Caco-2 (cell line): ENCODE measurements at regions not wholly inside any gene's neighbourhood (a gene's known extent, or its start where the extent isn't known, plus 50 kb on each side); places are given as distances from the start of the nearest gene placed in this dataset.

Experiments used
- BruUV-seq: library from RNA; stranded (reverse); fragments of 400-500 nt; replicated peaks from 2 replicates; lab custom pipeline; 2021; lab: Mats Ljungman, UMichigan
- CTCF ChIA-PET: fragments of 300-600 bp; sonication (Branson Sonifier 250); formaldehyde crosslinking; loops from one replicate; lab custom pipeline; 2022; ENCODE audit warnings: antibody characterized with exemption; lab: Charles Lee
- POLR2A ChIA-PET: fragments of 300-600 bp; sonication (Branson Sonifier 250); formaldehyde crosslinking; loops from one replicate; lab custom pipeline; 2022; ENCODE audit warnings: antibody characterized with exemption; lab: Charles Lee
- DNase-seq, 2 experiments: peaks; one replicate each; pipeline versions ENCODE4 v3.0.0 to v3.0.0-alpha.2; 2020 to 2022
- H3K27me3 ChIP-seq: replicated peaks from 2 replicates; pipeline ENCODE4 v1.6.0; 2011; ENCODE audit warnings: low read length; ENCODE audit not compliant: control insufficient read depth, insufficient read depth
- H3K36me3 ChIP-seq: 2 replicates; pipeline ENCODE4 v1.5.1; 2011; ENCODE audit warnings: low read length; ENCODE audit not compliant: control insufficient read depth, insufficient read depth
- H3K4me1 ChIP-seq: fragments of 250-450 bp; sonication (Bioruptor Pico); 2 replicates; pipeline ENCODE4 v1.5.1; 2020; ENCODE audit warnings: mild to moderate bottlenecking
- H3K4me3 ChIP-seq: 2 replicates; pipeline ENCODE4 v1.5.1; 2011; ENCODE audit warnings: low read depth, mild to moderate bottlenecking, control low read depth, low read length
- H3K9me3 ChIP-seq: fragments of 250-450 bp; sonication (Bioruptor Pico); 2 replicates; pipeline ENCODE4 v1.5.1; 2020; ENCODE audit warnings: mild to moderate bottlenecking, moderate library complexity
- H3K27ac Mint-ChIP-seq: one replicate; pipeline ENCODE4 v1.8.0; 2022; ENCODE audit warnings: mixed read lengths; ENCODE audit not compliant: unreplicated experiment
- H3K27me3 Mint-ChIP-seq: one replicate; pipeline ENCODE4 v1.8.0; 2022; ENCODE audit warnings: mixed read lengths; ENCODE audit not compliant: insufficient read depth, unreplicated experiment
- H3K36me3 Mint-ChIP-seq: one replicate; pipeline ENCODE4 v1.8.0; 2022; ENCODE audit warnings: mild to moderate bottlenecking, mixed read lengths; ENCODE audit not compliant: insufficient read depth, unreplicated experiment
- H3K4me1 Mint-ChIP-seq: one replicate; pipeline ENCODE4 v1.8.0; 2022; ENCODE audit warnings: low read depth, mixed read lengths; ENCODE audit not compliant: unreplicated experiment
- H3K4me3 Mint-ChIP-seq: one replicate; pipeline ENCODE4 v1.8.0; 2022; ENCODE audit warnings: mild to moderate bottlenecking, moderate library complexity, mixed read lengths; ENCODE audit not compliant: unreplicated experiment
- H3K9me3 Mint-ChIP-seq: one replicate; pipeline ENCODE4 v1.8.0; 2022; ENCODE audit warnings: mixed read lengths; ENCODE audit not compliant: unreplicated experiment
- intact Hi-C: fragments of 100-400 bp; cut with micrococcal nuclease; formaldehyde crosslinking; loops from one replicate; pipeline ENCODE4 v1.10.0; 2022; ENCODE audit not compliant: unreplicated experiment
- TF ChIP-seq, protein P1 (sequence below), 2 experiments: fragments of 200-600 bp in 1 of 2; IDR thresholded peaks; 1 replicate in 1 of 2; 2 replicates in 1 of 2; pipeline versions ENCODE4 v1.5.1 to v1.8.0; 2011 to 2022; ENCODE audit warnings: antibody characterized with exemption in 1 of 2, control low read depth in 1 of 2, inconsistent platforms in 1 of 2, low read depth in 1 of 2, low read length in 1 of 2, mild to moderate bottlenecking in 1 of 2, moderate library complexity in 1 of 2; ENCODE audit not compliant: insufficient read depth in 1 of 2, severe bottlenecking in 1 of 2, unreplicated experiment in 1 of 2

DNA sequence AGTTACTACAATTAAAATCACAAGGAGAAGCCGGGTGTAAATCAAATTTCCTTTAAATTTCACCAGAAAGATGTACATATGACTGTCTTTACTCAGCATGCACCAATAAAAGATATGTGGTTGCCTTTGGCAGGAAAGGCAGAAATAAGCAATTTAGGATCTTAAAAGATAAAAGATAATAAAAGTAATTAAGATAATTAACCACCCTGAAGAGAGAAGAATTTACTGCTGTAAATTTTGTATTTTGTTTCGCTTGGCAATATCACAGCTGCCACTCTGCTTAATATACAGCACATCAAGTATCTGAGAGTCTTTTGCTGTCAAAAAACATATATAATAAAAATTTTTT is 411.9 kb downstream of the MN1 start:
- BruUV-seq, result no TSS peak
- TF ChIP-seq, protein P1, sequence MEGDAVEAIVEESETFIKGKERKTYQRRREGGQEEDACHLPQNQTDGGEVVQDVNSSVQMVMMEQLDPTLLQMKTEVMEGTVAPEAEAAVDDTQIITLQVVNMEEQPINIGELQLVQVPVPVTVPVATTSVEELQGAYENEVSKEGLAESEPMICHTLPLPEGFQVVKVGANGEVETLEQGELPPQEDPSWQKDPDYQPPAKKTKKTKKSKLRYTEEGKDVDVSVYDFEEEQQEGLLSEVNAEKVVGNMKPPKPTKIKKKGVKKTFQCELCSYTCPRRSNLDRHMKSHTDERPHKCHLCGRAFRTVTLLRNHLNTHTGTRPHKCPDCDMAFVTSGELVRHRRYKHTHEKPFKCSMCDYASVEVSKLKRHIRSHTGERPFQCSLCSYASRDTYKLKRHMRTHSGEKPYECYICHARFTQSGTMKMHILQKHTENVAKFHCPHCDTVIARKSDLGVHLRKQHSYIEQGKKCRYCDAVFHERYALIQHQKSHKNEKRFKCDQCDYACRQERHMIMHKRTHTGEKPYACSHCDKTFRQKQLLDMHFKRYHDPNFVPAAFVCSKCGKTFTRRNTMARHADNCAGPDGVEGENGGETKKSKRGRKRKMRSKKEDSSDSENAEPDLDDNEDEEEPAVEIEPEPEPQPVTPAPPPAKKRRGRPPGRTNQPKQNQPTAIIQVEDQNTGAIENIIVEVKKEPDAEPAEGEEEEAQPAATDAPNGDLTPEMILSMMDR (IDR thresholded peaks at IDR 0.05; ENCODE audit: insufficient read depth in 1 of 2, low read depth in 1 of 2, low read length in 1 of 2, severe bottlenecking in 1 of 2, unreplicated experiment in 1 of 2), result no peak
- Mint-ChIP-seq H3K4me3 (no peak overlapping the region), H3K27ac (no peak overlapping the region), H3K36me3 (peaks cover 4% of the 10 kb centered on the region), H3K27me3 (peaks cover 21% of the 10 kb centered on the region), H3K4me1 (peaks cover 7% of the 10 kb centered on the region), H3K9me3 (no peaks in the 10 kb centered on the region)
- ChIA-PET CTCF (no interaction called here), POLR2A (no interaction called here)
- intact Hi-C loops, result no loop called here
- Histone ChIP-seq H3K27me3 (no peaks in the 10 kb centered on the region; the same call in 1 of the 2 replicates), H3K36me3 (no peaks in the 10 kb centered on the region), H3K4me3 (no peak overlapping the region), H3K4me1 (no peaks in the 10 kb centered on the region), H3K9me3 (no peaks in the 10 kb centered on the region)
- DNase-seq, result no peak

DNA sequence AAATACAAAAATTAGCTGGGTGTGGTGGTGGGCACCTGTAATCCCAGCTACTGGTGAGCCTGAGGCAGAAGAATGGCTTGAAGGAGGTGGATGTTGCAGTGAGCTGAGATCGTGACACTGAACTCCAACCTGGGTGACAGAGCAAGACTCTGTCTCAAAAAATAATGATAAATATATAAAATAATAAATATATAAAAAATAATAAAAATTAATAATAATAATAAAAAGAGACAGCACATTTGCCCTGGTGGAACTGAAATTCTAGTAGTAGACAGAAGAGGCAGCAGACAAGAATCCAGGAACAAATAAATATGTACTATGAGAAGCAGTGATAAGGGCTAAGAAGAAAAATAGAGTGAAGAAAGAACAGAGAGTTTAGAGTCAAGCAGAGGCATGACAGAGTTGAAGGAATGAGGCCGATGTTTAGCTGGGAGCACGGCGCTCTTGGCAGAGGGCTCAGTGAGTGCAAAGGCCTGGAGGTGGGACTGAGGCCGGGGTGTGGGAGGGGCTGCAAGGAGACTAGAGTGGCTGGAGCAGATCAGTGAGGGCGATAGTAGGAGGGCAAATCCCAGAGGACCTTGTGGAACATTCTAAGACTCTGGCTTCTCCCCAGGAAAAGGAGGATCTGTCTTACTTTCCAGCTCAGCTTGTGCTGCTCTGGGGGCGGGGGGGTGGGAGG is 410.3 kb downstream of the MN1 start:
- ChIA-PET POLR2A (no interaction called here), CTCF (no interaction called here)
- no peak for DNase-seq
- Histone ChIP-seq H3K4me3 (no peak overlapping the region), H3K27me3 (no peaks in the 10 kb centered on the region), H3K9me3 (no peaks in the 10 kb centered on the region), H3K4me1 (no peaks in the 10 kb centered on the region), H3K36me3 (no peaks in the 10 kb centered on the region)
- TF ChIP-seq, protein P1 (IDR thresholded peaks at IDR 0.05; ENCODE audit: insufficient read depth in 1 of 2, low read depth in 1 of 2, low read length in 1 of 2, severe bottlenecking in 1 of 2, unreplicated experiment in 1 of 2), result no peak
- Mint-ChIP-seq H3K4me1 (peaks cover 7% of the 10 kb centered on the region), H3K9me3 (no peaks in the 10 kb centered on the region), H3K27ac (no peak overlapping the region), H3K36me3 (peaks cover 4% of the 10 kb centered on the region), H3K27me3 (peaks cover 20% of the 10 kb centered on the region), H3K4me3 (no peak overlapping the region)
- BruUV-seq, result no TSS peak
- intact Hi-C loops, result no loop called here

DNA sequence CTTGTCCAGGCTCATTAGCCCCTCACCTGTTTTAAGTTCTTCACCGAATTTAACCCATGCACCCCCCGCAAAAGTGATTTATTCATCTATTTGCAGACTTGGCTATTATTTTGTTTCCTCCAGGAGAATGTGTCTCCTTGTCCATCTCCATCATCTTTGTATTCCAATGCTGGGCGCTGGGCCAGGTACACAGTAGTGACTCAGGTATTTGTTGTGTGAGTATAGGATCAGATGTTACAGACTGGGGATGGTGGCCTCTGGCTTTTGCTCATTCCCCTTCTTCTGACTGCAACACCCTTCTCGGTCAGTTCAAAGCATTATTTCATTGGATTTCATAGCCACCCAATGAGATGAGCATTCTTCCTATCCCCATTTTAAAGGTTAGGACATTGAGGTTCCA is 408.2 kb downstream of the MN1 start:
- POLR2A ChIA-PET, result no interaction called here
- no peaks in the 10 kb centered on the region for H3K9me3 ChIP-seq
- DNase-seq, result no peak
- no peaks in the 10 kb centered on the region for H3K27me3 ChIP-seq
- H3K4me1 Mint-ChIP-seq, result peaks cover 7% of the 10 kb centered on the region
- TF ChIP-seq, protein P1 (IDR thresholded peaks at IDR 0.05; ENCODE audit: insufficient read depth in 1 of 2, low read depth in 1 of 2, low read length in 1 of 2, severe bottlenecking in 1 of 2, unreplicated experiment in 1 of 2), result no peak
- H3K36me3 ChIP-seq, result no peaks in the 10 kb centered on the region
- H3K27me3 Mint-ChIP-seq, result peaks cover 20% of the 10 kb centered on the region
- H3K4me3 ChIP-seq, result no peak overlapping the region
- H3K4me1 ChIP-seq, result no peaks in the 10 kb centered on the region
- H3K9me3 Mint-ChIP-seq, result no peaks in the 10 kb centered on the region
- CTCF ChIA-PET, result no interaction called here
- H3K27ac Mint-ChIP-seq, result no peak overlapping the region
- H3K36me3 Mint-ChIP-seq, result peaks cover 4% of the 10 kb centered on the region
- no peak overlapping the region for H3K4me3 Mint-ChIP-seq
- BruUV-seq, result no TSS peak
- intact Hi-C loops, result no loop called here
